ENCODE measurements at regions not wholly inside any gene's neighbourhood (a gene's known extent, or its start where the extent isn't known, plus 50 kb on each side); places are given as distances from the start of the nearest gene placed in this dataset.

DNA sequence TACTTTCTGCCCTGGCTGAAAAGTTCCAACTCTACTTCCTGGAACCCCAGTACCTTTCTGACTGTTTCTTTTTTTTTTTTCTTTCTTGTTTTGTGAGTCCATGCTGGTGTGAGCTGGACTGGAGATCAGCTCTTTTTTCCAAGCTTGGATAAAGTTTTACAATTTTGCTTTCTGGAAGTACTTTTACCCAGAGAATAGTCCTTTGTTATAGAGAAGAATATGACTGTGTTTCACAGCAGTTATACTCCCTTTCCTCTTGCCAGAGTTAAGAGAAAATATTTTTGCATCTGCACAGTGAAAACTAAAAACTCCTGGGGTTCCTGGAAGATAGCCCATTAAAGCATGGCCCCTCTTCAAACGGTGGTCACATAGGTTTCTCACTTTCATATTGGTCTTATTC is 1100.6 kb downstream of the OTOL1 start:
- TF ChIP-seq CTCF (tag by site-specific recombination; IDR thresholded peaks at IDR 0.05) (no peak), PRDM10 (tag by site-specific recombination; IDR thresholded peaks at IDR 0.05) (no peak), SP2 (tag by site-specific recombination; IDR thresholded peaks at IDR 0.05) (no peak), ZNF362 (tag by site-specific recombination; IDR thresholded peaks at IDR 0.05) (no peak), ZNF391 (tag by site-specific recombination; IDR thresholded peaks at IDR 0.05; ENCODE audit: borderline replicate concordance, low read depth) (no peak), ZNF2 (tag by site-specific recombination; IDR thresholded peaks at IDR 0.05) (no peak), ZNF610 (tag by site-specific recombination; IDR thresholded peaks at IDR 0.05; ENCODE audit: borderline replicate concordance) (no peak), PRDM1 (tag by site-specific recombination; IDR thresholded peaks at IDR 0.05) (no peak), KLF16 (tag by site-specific recombination; IDR thresholded peaks at IDR 0.05) (no peak)
- TF ChIP-seq, protein P1, sequence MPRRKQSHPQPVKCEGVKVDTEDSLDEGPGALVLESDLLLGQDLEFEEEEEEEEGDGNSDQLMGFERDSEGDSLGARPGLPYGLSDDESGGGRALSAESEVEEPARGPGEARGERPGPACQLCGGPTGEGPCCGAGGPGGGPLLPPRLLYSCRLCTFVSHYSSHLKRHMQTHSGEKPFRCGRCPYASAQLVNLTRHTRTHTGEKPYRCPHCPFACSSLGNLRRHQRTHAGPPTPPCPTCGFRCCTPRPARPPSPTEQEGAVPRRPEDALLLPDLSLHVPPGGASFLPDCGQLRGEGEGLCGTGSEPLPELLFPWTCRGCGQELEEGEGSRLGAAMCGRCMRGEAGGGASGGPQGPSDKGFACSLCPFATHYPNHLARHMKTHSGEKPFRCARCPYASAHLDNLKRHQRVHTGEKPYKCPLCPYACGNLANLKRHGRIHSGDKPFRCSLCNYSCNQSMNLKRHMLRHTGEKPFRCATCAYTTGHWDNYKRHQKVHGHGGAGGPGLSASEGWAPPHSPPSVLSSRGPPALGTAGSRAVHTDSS (tag by site-specific recombination; IDR thresholded peaks at IDR 0.05): no peak
- TF ChIP-seq, protein P2, sequence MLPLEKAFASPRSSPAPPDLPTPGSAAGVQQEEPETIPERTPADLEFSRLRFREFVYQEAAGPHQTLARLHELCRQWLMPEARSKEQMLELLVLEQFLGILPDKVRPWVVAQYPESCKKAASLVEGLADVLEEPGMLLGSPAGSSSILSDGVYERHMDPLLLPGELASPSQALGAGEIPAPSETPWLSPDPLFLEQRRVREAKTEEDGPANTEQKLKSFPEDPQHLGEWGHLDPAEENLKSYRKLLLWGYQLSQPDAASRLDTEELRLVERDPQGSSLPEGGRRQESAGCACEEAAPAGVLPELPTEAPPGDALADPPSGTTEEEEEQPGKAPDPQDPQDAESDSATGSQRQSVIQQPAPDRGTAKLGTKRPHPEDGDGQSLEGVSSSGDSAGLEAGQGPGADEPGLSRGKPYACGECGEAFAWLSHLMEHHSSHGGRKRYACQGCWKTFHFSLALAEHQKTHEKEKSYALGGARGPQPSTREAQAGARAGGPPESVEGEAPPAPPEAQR (tag by site-specific recombination; IDR thresholded peaks at IDR 0.05): no peak
